K562 (cell line): ENCODE measurements at regions not wholly inside any gene's neighbourhood (a gene's known extent, or its start where the extent isn't known, plus 50 kb on each side); places are given as distances from the start of the nearest gene placed in this dataset.

Experiments
- EGR1 ChIP-seq: fragments of 450-650 bp; conservative IDR thresholded peaks from 2 replicates; pipeline ENCODE4 v1.6.1; 2017; ENCODE audit warnings: mild to moderate bottlenecking
- EP300 ChIP-seq: IDR thresholded peaks from 2 replicates; pipeline ENCODE4 v1.6.1; 2012; ENCODE audit warnings: low read length, improper control_type of control experiment
- HNRNPLL ChIP-seq: fragments of 200-400 bp; formaldehyde crosslinking; IDR thresholded peaks from 2 replicates; pipeline ENCODE4 v1.6.1; 2017; ENCODE audit warnings: low read length, low read depth, mild to moderate bottlenecking; ENCODE audit not compliant: poor library complexity, severe bottlenecking
- KAT8 ChIP-seq: fragments of 450-650 bp; IDR thresholded peaks from 2 replicates; pipeline ENCODE4 v1.6.1; 2016; ENCODE audit warnings: low read depth, mild to moderate bottlenecking
- LEF1 ChIP-seq: fragments of 450-650 bp; IDR thresholded peaks from 2 replicates; pipeline ENCODE4 v1.6.1; 2016; ENCODE audit warnings: mild to moderate bottlenecking
- MAFK ChIP-seq: IDR thresholded peaks from 2 replicates; pipeline ENCODE4 v1.6.1; 2011; ENCODE audit warnings: low read length, improper control_type of control experiment
- MYNN ChIP-seq, 2 experiments: sonication (generic); formaldehyde crosslinking in 1 of 2; IDR thresholded peaks; 2 replicates each; pipeline versions ENCODE4 v1.5.0 to v1.6.1; 2016 to 2020; ENCODE audit warnings: antibody characterized with exemption in 1 of 2, missing genetic modification reagents in 1 of 2
- POLR2A ChIP-seq: fragments of 450-650 bp; conservative IDR thresholded peaks from 2 replicates; pipeline ENCODE4 v1.6.1; 2016
- POLR3G ChIP-seq: IDR thresholded peaks from 2 replicates; pipeline ENCODE4 v1.6.1; 2011; ENCODE audit not compliant: insufficient read length, insufficient replicate concordance; ENCODE audit errors: extremely low read depth
- TGIF2 ChIP-seq: sonication (generic); formaldehyde crosslinking; IDR thresholded peaks from 2 replicates; pipeline ENCODE4 v1.8.1; 2022; ENCODE audit warnings: mild to moderate bottlenecking, missing genetic modification reagents, moderate library complexity
- THAP12 ChIP-seq: fragments of 250-450 bp; sonication (Bioruptor Pico); IDR thresholded peaks from 2 replicates; pipeline ENCODE4 v1.9.0; 2021; ENCODE audit warnings: mild to moderate bottlenecking, inconsistent platforms
- ZNF785 ChIP-seq: fragments of 250-450 bp; sonication (Bioruptor Pico); IDR thresholded peaks from 2 replicates; pipeline ENCODE4 v1.4.0; 2020; ENCODE audit warnings: mild to moderate bottlenecking
- TF ChIP-seq, protein P1 (sequence below), 3 experiments: IDR thresholded peaks in 2 of 3; conservative IDR thresholded peaks in 1 of 3; 2 replicates each; pipeline ENCODE4 v1.5.1; 2011 to 2012; ENCODE audit warnings: low read length in 3 of 3, mild to moderate bottlenecking in 3 of 3, control low read depth in 2 of 3, improper control_type of control experiment in 1 of 3, inconsistent platforms in 1 of 3, low read depth in 1 of 3, mixed read lengths in 1 of 3, moderate library complexity in 1 of 3; ENCODE audit not compliant: insufficient read depth in 2 of 3

GRCh38 chr2:160803881-160804280 is 310.3 kb upstream of the RBMS1 start:
- TF ChIP-seq EGR1 (no peak), THAP12 (CRISPR knock-in tag) (no peak), TGIF2 (CRISPR knock-in tag) (no peak), EP300 (no peak), HNRNPLL (no peak), KAT8 (no peak), ZNF785 (no peak), POLR2A (no peak), MAFK (no peak), POLR3G (no peak), LEF1 (no peak), MYNN (IDR thresholded peaks at IDR 0.05) (no peak), MYNN (CRISPR knock-in tag; IDR thresholded peaks at IDR 0.05) (no peak)
- TF ChIP-seq, protein P1, sequence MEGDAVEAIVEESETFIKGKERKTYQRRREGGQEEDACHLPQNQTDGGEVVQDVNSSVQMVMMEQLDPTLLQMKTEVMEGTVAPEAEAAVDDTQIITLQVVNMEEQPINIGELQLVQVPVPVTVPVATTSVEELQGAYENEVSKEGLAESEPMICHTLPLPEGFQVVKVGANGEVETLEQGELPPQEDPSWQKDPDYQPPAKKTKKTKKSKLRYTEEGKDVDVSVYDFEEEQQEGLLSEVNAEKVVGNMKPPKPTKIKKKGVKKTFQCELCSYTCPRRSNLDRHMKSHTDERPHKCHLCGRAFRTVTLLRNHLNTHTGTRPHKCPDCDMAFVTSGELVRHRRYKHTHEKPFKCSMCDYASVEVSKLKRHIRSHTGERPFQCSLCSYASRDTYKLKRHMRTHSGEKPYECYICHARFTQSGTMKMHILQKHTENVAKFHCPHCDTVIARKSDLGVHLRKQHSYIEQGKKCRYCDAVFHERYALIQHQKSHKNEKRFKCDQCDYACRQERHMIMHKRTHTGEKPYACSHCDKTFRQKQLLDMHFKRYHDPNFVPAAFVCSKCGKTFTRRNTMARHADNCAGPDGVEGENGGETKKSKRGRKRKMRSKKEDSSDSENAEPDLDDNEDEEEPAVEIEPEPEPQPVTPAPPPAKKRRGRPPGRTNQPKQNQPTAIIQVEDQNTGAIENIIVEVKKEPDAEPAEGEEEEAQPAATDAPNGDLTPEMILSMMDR (IDR thresholded peaks at IDR 0.05 in 2 of 3, conservative IDR thresholded peaks at IDR 0.05 in 1 of 3; ENCODE audit: insufficient read depth in 2 of 3, low read depth in 1 of 3, low read length in 3 of 3), result no peak
